Stimulated activated CD8-positive, alpha-beta memory T cell treated with anti-CD3 and anti-CD28 coated beads, Interleukin-7, amount 100 ng/mL, for 4 hours (primary cell): ENCODE measurements at regions not wholly inside any gene's neighbourhood (a gene's known extent, or its start where the extent isn't known, plus 50 kb on each side); places are given as distances from the start of the nearest gene placed in this dataset.
"Not testable (repeated sequence)": the region's sequence is repeated elsewhere in the genome, so short reads cannot be mapped to it uniquely, and the experiment has no call there.

ENCODE experiments used
- DNase-seq, 2 donors: peaks; one replicate each; pipeline ENCODE4 v3.0.0-alpha.2; 2020; ENCODE audit warnings: low read depth in 2 of 2

- no peak for DNase-seq
Measured at GRCh38 chr13:90723381-90723780, 624.1 kb upstream of the MIR17HG start.

DNA sequence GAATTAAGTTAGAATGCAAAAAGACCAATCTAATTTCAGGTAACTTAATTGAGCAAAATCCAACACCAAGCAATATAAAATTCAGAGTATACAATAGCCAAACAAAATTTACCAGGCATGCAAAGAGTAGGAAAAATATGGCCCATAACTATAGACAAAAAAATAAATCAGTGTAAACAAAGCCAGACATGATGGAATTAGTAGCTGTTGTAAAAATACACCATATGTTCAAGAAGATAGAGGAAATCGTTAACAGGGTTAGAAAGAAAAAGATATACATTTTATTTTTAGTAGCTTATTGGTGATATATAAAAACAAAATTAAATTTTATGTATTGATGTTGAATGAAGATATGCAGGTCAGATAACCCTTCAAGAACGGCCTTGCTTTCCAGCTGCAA lies 621.1 kb upstream of the MIR17HG start:
- DNase-seq, result no peak

- no peak for DNase-seq
Measured at GRCh38 chr13:90732049-90732448, 615.4 kb upstream of the MIR17HG start.

- DNase-seq, result not testable (repeated sequence)
Measured at GRCh38 chr13:90734497-90734896, 613.0 kb upstream of the MIR17HG start.

GRCh38 chr13:90738881-90739280 lies 608.6 kb upstream of the MIR17HG start:
- no peak for DNase-seq

- no peak for DNase-seq
Measured at GRCh38 chr13:90740099-90740498, 607.4 kb upstream of the MIR17HG start.

DNA sequence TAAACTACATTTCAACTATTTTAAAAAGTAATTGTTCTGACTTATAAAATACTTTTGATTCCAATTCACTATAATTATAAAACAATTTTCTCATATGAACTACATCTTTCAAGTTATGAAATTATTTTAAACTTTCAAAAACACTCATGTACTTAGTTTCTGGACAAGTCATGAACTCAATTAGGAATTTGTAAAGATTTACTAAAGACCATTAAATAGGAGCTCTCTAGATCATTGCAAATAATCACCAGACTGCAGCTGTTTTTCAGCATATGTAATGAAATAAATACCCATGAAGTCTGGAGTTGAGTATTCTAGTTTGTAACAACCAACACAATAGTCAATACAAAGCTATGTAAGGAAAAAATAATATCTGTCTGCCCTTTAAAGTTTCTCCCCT lies 605.1 kb upstream of the MIR17HG start:
- no peak for DNase-seq

GRCh38 chr13:90746230-90746629 lies 601.3 kb upstream of the MIR17HG start:
- DNase-seq, result no peak

- no peak for DNase-seq
Measured at GRCh38 chr13:90750021-90750420, 597.5 kb upstream of the MIR17HG start.

- DNase-seq, result no peak
Measured at GRCh38 chr13:90751026-90751425, 596.5 kb upstream of the MIR17HG start.

- DNase-seq, result no peak
Measured at GRCh38 chr13:90752070-90752469, 595.4 kb upstream of the MIR17HG start.

GRCh38 chr13:90757127-90757680 lies 590.3 kb upstream of the MIR17HG start:
- DNase-seq, result no peak

GRCh38 chr13:90760639-90761038 lies 586.8 kb upstream of the MIR17HG start:
- DNase-seq, result no peak

DNA sequence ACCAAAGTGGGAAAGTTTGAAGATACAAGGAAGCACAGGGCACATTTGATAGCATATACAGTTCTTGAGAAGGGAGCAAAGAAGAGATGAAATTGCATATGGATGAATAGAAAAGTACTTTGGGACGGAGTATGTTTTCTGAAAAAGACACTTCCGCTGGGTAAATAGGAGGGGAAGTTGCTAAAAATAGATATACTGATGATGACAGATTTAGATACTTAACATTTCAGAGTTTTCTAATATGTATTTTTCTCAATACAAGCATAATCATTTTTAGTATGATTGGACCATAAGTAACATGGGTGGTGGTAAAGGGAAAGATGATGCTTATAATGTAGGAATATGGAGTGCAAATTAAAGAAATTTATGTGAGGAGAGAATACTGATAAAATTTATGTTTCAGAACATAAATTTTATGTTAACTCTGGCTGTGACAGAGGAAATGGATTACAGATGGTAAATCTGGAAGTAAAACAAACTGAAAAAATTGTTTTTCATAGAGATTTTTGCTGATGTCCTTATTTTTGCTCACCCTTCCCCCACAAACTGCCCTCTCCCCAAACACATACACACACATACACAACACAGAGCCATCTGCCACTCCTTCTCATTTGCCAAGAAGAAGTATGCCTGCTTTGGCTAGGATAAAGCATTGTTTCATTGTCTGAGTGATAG lies 583.9 kb upstream of the MIR17HG start:
- DNase-seq, result no peak

DNA sequence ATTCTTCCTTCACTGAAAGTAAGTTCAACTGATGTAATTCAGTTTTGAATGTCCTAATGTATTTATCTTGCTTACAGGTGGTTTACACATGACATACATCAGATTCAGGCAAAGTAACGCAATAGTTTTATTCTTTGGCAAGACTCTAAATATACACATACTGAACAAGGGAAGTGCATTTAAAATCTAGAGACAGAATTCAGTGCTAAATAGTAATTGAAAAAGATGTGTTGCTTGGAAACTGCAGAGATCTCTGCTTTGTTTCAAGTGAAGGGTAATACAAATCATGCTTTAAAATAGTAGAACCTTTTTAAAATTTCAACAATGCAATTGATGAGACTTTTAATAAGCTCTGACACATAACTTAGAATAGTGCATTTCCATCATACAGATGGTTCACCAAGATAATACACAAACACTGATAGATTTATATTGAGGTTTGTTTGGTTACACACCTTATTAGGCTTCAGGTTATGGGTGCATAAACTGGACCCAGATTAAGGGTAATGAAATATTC lies 581.0 kb upstream of the MIR17HG start:
- no peak for DNase-seq

DNA sequence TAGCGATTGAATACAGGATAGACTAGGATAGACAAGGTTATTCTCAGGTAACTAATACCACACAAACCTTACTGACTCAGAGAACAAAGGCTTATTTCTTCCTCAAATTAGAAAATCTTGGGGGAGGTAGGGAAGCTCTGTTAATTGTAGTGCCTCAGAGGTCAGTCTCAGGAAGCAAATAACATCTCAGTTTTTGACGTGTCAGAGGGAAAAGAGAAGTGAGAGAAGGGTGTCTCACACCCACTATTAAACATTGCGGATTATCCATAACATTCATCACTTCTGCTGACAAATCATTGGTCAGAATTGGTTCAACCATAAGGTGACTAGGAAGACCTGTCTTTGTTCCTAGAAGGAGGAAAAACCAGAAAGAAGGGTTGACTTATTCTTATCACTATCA lies 579.4 kb upstream of the MIR17HG start:
- DNase-seq, result no peak

GRCh38 chr13:90769387-90769786 lies 578.1 kb upstream of the MIR17HG start:
- DNase-seq, result no peak

- DNase-seq, result no peak
Measured at GRCh38 chr13:90770334-90770733, 577.2 kb upstream of the MIR17HG start.

GRCh38 chr13:90773681-90774080 lies 573.8 kb upstream of the MIR17HG start:
- DNase-seq, result no peak

- DNase-seq, result no peak
Measured at GRCh38 chr13:90776051-90776748, 571.3 kb upstream of the MIR17HG start.

GRCh38 chr13:90783273-90783672 lies 564.2 kb upstream of the MIR17HG start:
- no peak for DNase-seq

DNA sequence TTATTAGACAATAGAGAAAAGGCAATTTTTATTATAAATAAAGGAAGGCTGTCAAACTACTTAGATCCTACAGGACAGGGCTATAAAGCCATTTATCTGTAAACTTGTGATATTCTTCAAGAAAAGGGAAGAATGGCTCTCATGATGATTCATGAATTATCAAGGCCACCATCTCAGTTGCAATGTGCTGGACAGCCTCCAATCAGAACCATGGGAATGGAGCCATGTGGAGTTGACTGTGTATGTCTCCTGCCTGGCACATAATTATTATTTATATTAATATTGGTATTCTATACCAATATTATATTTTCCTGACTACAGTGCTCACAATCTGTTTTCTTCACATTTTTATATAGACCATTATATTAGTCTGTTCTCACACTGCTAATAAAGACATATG lies 560.5 kb upstream of the MIR17HG start:
- DNase-seq, result no peak

DNA sequence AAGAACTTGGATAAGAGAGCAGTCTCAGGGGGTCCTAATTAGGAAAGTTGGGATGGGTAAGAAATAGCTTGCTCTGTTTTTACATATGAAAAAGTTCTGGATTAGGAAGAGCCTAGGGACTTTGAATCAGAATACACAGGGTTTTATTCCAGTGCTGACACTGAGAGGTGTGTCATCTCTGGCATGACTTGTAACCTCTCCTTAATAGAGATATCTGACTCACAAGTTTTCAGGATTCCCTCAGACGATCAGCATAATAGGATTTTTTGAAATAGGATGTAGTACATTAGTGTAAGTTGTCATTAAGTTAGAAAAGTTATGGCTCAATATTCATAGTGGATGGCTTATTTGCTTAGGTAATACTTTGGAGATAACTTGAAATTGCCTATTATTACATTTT lies 555.2 kb upstream of the MIR17HG start:
- no peak for DNase-seq
